Tibial nerve (tissue), 4 donors: ENCODE measurements at regions not wholly inside any gene's neighbourhood (a gene's known extent, or its start where the extent isn't known, plus 50 kb on each side); places are given as distances from the start of the nearest gene placed in this dataset.

Source experiments
- EP300 ChIP-seq, 2 donors: sonication (generic); formaldehyde crosslinking; IDR thresholded peaks; one replicate each; pipeline ENCODE4 v1.6.1; 2017; ENCODE audit warnings: antibody characterized with exemption in 2 of 2, mild to moderate bottlenecking in 1 of 2
- POLR2A ChIP-seq, 2 donors: fragments of 450-650 bp; IDR thresholded peaks; one replicate each; pipeline ENCODE4 v1.6.1; 2017; ENCODE audit warnings: antibody characterized with exemption in 2 of 2, mild to moderate bottlenecking in 2 of 2, moderate library complexity in 2 of 2
- TF ChIP-seq, protein P1 (sequence below), 5 experiments: fragments of 200-600 bp in 3 of 5; fragments of 450-650 bp in 2 of 5; sonication (generic) in 3 of 5; IDR thresholded peaks; one replicate each; pipeline ENCODE4 v1.5.1; 2016 to 2019; ENCODE audit warnings: antibody characterized with exemption in 5 of 5, mild to moderate bottlenecking in 3 of 5, moderate library complexity in 2 of 5

- TF ChIP-seq, protein P1, sequence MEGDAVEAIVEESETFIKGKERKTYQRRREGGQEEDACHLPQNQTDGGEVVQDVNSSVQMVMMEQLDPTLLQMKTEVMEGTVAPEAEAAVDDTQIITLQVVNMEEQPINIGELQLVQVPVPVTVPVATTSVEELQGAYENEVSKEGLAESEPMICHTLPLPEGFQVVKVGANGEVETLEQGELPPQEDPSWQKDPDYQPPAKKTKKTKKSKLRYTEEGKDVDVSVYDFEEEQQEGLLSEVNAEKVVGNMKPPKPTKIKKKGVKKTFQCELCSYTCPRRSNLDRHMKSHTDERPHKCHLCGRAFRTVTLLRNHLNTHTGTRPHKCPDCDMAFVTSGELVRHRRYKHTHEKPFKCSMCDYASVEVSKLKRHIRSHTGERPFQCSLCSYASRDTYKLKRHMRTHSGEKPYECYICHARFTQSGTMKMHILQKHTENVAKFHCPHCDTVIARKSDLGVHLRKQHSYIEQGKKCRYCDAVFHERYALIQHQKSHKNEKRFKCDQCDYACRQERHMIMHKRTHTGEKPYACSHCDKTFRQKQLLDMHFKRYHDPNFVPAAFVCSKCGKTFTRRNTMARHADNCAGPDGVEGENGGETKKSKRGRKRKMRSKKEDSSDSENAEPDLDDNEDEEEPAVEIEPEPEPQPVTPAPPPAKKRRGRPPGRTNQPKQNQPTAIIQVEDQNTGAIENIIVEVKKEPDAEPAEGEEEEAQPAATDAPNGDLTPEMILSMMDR (IDR thresholded peaks at IDR 0.05): no peak
- no peak for TF ChIP-seq EP300 (IDR thresholded peaks at IDR 0.05)
- TF ChIP-seq POLR2A (IDR thresholded peaks at IDR 0.05): no peak
These were observed 542.6 kb upstream of the SPRY2 start for GRCh38 chr13:80883545-80883944.
